ENCODE measurements at regions not wholly inside any gene's neighbourhood (a gene's known extent, or its start where the extent isn't known, plus 50 kb on each side); places are given as distances from the start of the nearest gene placed in this dataset.

GRCh38 chr17:79534111-79534510 is 76.7 kb downstream of the RBFOX3 start:
- no peak for DNase-seq (ENCODE audit: low read depth)
- TF ChIP-seq CTCF (IDR thresholded peaks at IDR 0.05; ENCODE audit: control insufficient read depth, insufficient read depth, low read depth, low read length, missing control alignments), result no peak
- H3K4me3 ChIP-seq (ENCODE audit: control insufficient read depth, low read depth, low read length), result no peak overlapping the region

- no peak overlapping the region for H3K4me3 ChIP-seq (ENCODE audit: control insufficient read depth, low read depth, low read length)
- TF ChIP-seq CTCF (IDR thresholded peaks at IDR 0.05; ENCODE audit: control insufficient read depth, insufficient read depth, low read depth, low read length, missing control alignments), result no peak
- no peak for DNase-seq (ENCODE audit: low read depth)
These were observed 77.7 kb downstream of the RBFOX3 start for GRCh38 chr17:79533116-79533515.

GRCh38 chr17:79532107-79532790 is 78.6 kb downstream of the RBFOX3 start:
- no peak for TF ChIP-seq CTCF (IDR thresholded peaks at IDR 0.05; ENCODE audit: control insufficient read depth, insufficient read depth, low read depth, low read length, missing control alignments)
- DNase-seq (ENCODE audit: low read depth), result no peak
- H3K4me3 ChIP-seq (ENCODE audit: control insufficient read depth, low read depth, low read length), result no peak overlapping the region

GRCh38 chr17:79531191-79532095 is 79.4 kb downstream of the RBFOX3 start:
- no peak overlapping the region for H3K4me3 ChIP-seq (ENCODE audit: control insufficient read depth, low read depth, low read length)
- TF ChIP-seq CTCF (IDR thresholded peaks at IDR 0.05; ENCODE audit: control insufficient read depth, insufficient read depth, low read depth, low read length, missing control alignments), result no peak
- no peak for DNase-seq (ENCODE audit: low read depth)

GRCh38 chr17:79530361-79531105 is 80.3 kb downstream of the RBFOX3 start:
- H3K4me3 ChIP-seq (ENCODE audit: control insufficient read depth, low read depth, low read length), result no peak overlapping the region
- no peak for DNase-seq (ENCODE audit: low read depth)
- no peak for TF ChIP-seq CTCF (IDR thresholded peaks at IDR 0.05; ENCODE audit: control insufficient read depth, insufficient read depth, low read depth, low read length, missing control alignments)

GRCh38 chr17:79529661-79530081 is 81.2 kb downstream of the RBFOX3 start:
- no peak for DNase-seq (ENCODE audit: low read depth)
- H3K4me3 ChIP-seq (ENCODE audit: control insufficient read depth, low read depth, low read length), result no peak overlapping the region
- TF ChIP-seq CTCF (IDR thresholded peaks at IDR 0.05; ENCODE audit: control insufficient read depth, insufficient read depth, low read depth, low read length, missing control alignments), result no peak

Measured in AG09309 (cell line).